Epidermal melanocyte (primary cell): ENCODE measurements at regions not wholly inside any gene's neighbourhood (a gene's known extent, or its start where the extent isn't known, plus 50 kb on each side); places are given as distances from the start of the nearest gene placed in this dataset.
"Not testable (repeated sequence)": the region's sequence is repeated elsewhere in the genome, so short reads cannot be mapped to it uniquely, and the experiment has no call there.

Source experiments
- DNase-seq: peaks from one replicate; pipeline ENCODE4 v3.0.0; 2011; ENCODE audit warnings: low spot score; ENCODE audit not compliant: insufficient read length

GRCh38 chr14:105774585-105775348 lies 248.4 kb downstream of the TMEM121 start:
- not testable (repeated sequence) for DNase-seq

- DNase-seq, result not testable (repeated sequence)
These were observed 249.1 kb downstream of the TMEM121 start for GRCh38 chr14:105775349-105775923.

GRCh38 chr14:105776112-105776511 lies 249.7 kb downstream of the TMEM121 start:
- DNase-seq, result not testable (repeated sequence)

GRCh38 chr14:105776924-105777323 lies 250.5 kb downstream of the TMEM121 start:
- no peak for DNase-seq

- DNase-seq, result no peak
These were observed 257.3 kb downstream of the TMEM121 start for GRCh38 chr14:105783707-105784106.

- no peak for DNase-seq
These were observed 267.5 kb downstream of the TMEM121 start for GRCh38 chr14:105793836-105794235.

GRCh38 chr14:105797546-105797945 lies 271.2 kb downstream of the TMEM121 start:
- no peak for DNase-seq

- DNase-seq, result no peak
These were observed 279.3 kb downstream of the TMEM121 start for GRCh38 chr14:105805701-105806100.

- DNase-seq, result no peak
These were observed 280.2 kb downstream of the TMEM121 start for GRCh38 chr14:105806568-105806967.

- DNase-seq, result no peak
These were observed 291.8 kb downstream of the TMEM121 start for GRCh38 chr14:105817971-105818711.

GRCh38 chr14:105818712-105819005 lies 292.3 kb downstream of the TMEM121 start:
- DNase-seq, result no peak

- DNase-seq, result no peak
These were observed 303.8 kb downstream of the TMEM121 start for GRCh38 chr14:105830171-105830570.

GRCh38 chr14:105836160-105836559 lies 309.8 kb downstream of the TMEM121 start:
- no peak for DNase-seq

GRCh38 chr14:105836730-105837129 lies 310.3 kb downstream of the TMEM121 start:
- no peak for DNase-seq

GRCh38 chr14:105837349-105838063 lies 311.1 kb downstream of the TMEM121 start:
- DNase-seq, result no peak

- no peak for DNase-seq
These were observed 311.7 kb downstream of the TMEM121 start for GRCh38 chr14:105838107-105838506.

GRCh38 chr14:105838591-105839424 lies 312.4 kb downstream of the TMEM121 start:
- no peak for DNase-seq

- no peak for DNase-seq
These were observed 313.3 kb downstream of the TMEM121 start for GRCh38 chr14:105839425-105840265.

GRCh38 chr14:105840266-105841021 lies 314.1 kb downstream of the TMEM121 start:
- no peak for DNase-seq
